Ishikawa (cell line): ENCODE measurements at regions not wholly inside any gene's neighbourhood (a gene's known extent, or its start where the extent isn't known, plus 50 kb on each side); places are given as distances from the start of the nearest gene placed in this dataset.

ENCODE experiments used
- CEBPB ChIP-seq: IDR thresholded peaks from 2 replicates; pipeline ENCODE4 v1.6.1; 2012
- CREB1 ChIP-seq: IDR thresholded peaks from 2 replicates; pipeline ENCODE4 v1.6.1; 2012; ENCODE audit warnings: low read depth
- EGR1 ChIP-seq: IDR thresholded peaks from 2 replicates; pipeline ENCODE4 v1.6.1; 2012
- EP300 ChIP-seq: IDR thresholded peaks from 2 replicates; pipeline ENCODE4 v1.6.1; 2012; ENCODE audit warnings: borderline replicate concordance
- MAX ChIP-seq: IDR thresholded peaks from 2 replicates; pipeline ENCODE4 v1.6.1; 2012
- NFIC ChIP-seq: IDR thresholded peaks from 2 replicates; pipeline ENCODE4 v1.6.1; 2012
- RAD21 ChIP-seq: IDR thresholded peaks from 2 replicates; pipeline ENCODE4 v1.6.1; 2012; ENCODE audit warnings: low read depth
- REST ChIP-seq: IDR thresholded peaks from 2 replicates; pipeline ENCODE4 v1.6.1; 2012; ENCODE audit warnings: low read depth, mild to moderate bottlenecking
- TAF1 ChIP-seq: IDR thresholded peaks from 2 replicates; pipeline ENCODE4 v1.6.1; 2012; ENCODE audit warnings: low read depth, mild to moderate bottlenecking
- TCF12 ChIP-seq: IDR thresholded peaks from 2 replicates; pipeline ENCODE4 v1.6.1; 2012; ENCODE audit warnings: low read depth
- TEAD4 ChIP-seq: IDR thresholded peaks from 2 replicates; pipeline ENCODE4 v1.6.1; 2012
- YY1 ChIP-seq: IDR thresholded peaks from 2 replicates; pipeline ENCODE4 v1.6.1; 2012; ENCODE audit warnings: low read depth

- TF ChIP-seq MAX (no peak), TEAD4 (no peak), REST (no peak), YY1 (no peak), EGR1 (no peak), CEBPB (no peak), EP300 (no peak), RAD21 (no peak), TAF1 (no peak), TCF12 (no peak), NFIC (no peak), CREB1 (no peak)
Observed at GRCh38 chr3:3355442-3355841, 176.0 kb upstream of the CRBN start.
